ENCODE measurements at regions not wholly inside any gene's neighbourhood (a gene's known extent, or its start where the extent isn't known, plus 50 kb on each side); places are given as distances from the start of the nearest gene placed in this dataset.
"Not testable (repeated sequence)": the region's sequence is repeated elsewhere in the genome, so short reads cannot be mapped to it uniquely, and the experiment has no call there.

DNA sequence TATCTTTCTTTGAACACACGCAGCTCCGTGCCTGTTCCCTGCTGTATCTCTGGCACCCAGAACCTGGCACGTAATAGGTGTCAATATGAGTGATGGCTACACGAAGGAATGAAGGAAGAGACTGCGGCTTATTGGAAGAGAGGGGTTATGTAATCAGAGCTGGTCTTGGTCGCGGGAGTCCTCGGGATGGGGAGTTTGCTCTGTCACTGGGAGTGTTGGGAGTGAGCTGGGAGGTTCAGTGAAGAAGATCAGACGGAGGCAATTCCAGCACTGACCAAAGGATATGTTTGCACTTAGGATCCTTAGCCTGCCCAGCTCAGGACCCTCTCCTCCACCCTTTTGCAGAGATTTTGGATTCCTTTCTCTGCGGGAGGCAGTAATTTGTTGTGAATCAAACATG is 709.1 kb downstream of the PTPRU start:
- DNase-seq = no peak

GRCh38 chr1:29944253-29944905 is 708.1 kb downstream of the PTPRU start:
- DNase-seq = no peak

- no peak for DNase-seq
Measured at GRCh38 chr1:29943034-29943433, 706.7 kb downstream of the PTPRU start.

DNA sequence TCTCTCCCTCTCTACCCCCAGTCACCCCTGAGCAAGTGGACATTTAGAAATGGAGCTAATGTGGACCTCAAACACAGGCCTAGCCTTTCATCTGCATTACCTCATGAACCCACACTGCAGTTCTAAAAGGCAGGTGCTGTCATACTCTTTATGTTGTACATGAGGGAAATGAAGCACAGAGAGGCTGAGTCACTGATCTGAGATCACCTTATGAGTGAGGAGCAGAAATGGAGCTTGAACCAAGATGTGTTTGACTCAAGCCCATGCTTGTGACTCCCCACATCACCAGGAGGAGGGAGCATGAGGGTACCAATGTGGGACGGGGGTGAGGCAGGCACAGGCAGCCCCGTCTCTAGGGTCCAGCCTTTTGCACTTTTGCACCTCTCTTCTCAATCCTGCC is 702.8 kb downstream of the PTPRU start:
- no peak for DNase-seq

- no peak for DNase-seq
Measured at GRCh38 chr1:29937356-29937755, 701.0 kb downstream of the PTPRU start.

GRCh38 chr1:29936031-29936544 is 699.8 kb downstream of the PTPRU start:
- no peak for DNase-seq

- DNase-seq = no peak
Measured at GRCh38 chr1:29934255-29934772, 698.0 kb downstream of the PTPRU start.

GRCh38 chr1:29933067-29933466 is 696.7 kb downstream of the PTPRU start:
- no peak for DNase-seq

- no peak for DNase-seq
Measured at GRCh38 chr1:29932626-29933025, 696.3 kb downstream of the PTPRU start.

- DNase-seq = no peak
Measured at GRCh38 chr1:29931477-29932175, 695.3 kb downstream of the PTPRU start.

DNA sequence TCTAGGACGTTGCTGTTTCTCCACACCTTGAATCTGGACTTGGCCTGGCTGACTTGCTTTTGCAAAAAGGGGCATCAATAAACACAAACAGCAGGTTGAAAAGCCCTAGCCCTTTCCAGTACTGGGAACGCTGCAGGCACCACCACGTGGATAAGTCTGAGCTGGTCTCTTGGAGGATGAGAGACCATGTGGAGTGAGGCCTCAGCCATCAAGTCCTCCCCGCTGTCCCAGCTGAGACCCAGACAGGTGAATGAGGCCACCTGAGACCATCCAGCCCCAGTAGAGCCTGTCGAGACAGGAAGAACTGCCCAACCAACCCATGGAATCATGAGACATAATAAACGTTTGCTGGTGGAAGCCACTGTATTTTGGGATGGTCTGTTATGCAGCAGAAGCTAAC is 688.7 kb downstream of the PTPRU start:
- DNase-seq = no peak

GRCh38 chr1:29924017-29924431 is 687.7 kb downstream of the PTPRU start:
- no peak for DNase-seq

DNA sequence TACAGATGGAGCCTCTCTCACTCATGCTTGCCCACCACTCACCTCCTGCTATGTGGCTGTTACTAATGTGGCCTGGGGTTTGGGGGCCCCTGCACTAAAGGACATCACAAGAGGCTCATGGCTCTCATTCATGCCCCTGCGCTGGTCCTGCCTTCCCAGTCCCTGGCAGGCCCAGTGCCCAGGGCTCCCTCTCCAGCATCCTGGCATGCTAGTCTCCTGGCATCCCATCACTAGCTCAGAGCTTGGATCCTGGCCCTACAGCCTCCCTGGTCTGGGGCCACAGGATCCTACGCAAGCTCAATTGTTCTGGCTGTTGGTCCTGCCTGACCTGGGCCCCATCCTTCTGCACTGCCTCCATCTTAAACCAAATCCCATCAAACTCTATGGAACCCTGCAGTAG is 685.4 kb downstream of the PTPRU start:
- no peak for DNase-seq

- DNase-seq = no peak
Measured at GRCh38 chr1:29920784-29921183, 684.5 kb downstream of the PTPRU start.

- DNase-seq = no peak
Measured at GRCh38 chr1:29920316-29920715, 684.0 kb downstream of the PTPRU start.

DNA sequence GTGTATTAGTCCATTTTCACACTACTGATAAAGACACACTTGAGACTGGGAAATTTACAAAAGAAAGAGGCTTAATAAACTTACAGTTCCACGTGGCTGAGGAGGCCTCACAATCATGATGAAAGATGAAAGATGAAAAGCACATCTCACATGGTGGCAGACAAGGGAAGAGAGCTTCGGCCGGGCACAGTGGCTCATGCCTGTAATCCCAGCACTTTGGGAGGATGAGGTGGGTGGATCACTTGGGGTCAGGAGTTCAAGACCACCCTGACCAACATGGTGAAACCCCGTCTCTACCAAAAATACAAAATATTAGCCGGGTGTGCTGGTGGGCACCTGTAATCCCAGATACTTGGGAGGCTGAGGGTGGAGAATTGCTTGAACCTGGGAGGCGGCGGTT is 682.7 kb downstream of the PTPRU start:
- not testable (repeated sequence) for DNase-seq

GRCh38 chr1:29916656-29917369 is 680.5 kb downstream of the PTPRU start:
- no peak for DNase-seq

GRCh38 chr1:29914936-29915335 is 678.6 kb downstream of the PTPRU start:
- no peak for DNase-seq

DNA sequence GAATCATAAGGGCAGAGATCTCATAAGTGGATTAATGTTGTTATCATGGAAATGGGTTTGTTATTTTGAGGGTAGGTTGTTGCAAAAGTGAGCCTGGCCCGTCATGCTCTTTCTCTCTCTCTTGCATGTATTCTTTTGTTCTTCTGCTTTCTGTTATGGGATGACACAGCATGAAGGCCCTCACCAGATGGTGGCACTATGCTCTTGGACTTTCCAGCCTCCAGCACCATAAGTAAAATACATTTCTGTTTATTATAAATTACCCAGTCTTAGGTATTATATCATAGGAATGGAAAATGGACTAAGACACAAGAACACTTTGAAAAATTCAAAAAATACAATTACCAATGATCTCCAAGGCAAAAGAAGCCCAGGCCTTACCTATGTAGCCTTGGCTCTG is 676.1 kb downstream of the PTPRU start:
- DNase-seq = no peak

DNA sequence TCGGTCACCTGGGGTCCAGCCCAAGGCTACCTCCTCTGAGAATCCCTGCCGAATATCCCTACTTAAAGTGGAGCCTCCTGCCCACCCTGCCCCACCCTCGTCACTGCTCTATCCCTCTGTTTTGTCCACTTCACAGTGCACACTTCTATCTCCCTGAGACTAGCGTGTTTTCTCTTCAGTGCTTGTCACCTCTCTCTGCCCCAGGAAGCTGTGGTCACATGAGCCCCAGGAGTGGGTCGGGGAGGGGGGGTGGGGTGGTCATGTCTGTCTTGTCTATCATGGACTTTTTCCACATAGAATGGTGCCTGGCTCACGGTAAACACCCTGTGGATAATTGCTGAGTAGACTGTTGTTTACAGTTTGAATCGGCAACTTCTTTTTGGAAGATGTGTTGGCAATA is 673.6 kb downstream of the PTPRU start:
- no peak for DNase-seq

DNA sequence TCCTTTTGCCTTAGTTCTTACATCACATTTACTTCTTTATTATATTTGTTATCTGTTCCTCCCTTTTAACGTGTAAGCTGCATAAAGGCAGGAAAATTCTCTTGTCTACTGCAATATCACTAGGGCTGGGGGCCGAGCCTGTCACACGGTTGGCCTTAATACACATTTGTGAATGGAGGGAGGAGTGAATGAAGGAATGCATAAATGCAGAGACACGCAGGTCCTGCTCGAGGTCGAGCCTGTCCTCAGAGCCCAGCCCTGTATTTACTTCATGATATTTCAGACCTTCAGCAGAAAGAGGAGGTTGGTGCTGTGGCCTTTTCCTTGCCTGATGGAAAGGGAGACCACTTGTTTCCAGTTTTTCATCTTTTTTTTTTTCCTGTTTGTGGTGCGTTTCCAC is 671.3 kb downstream of the PTPRU start:
- no peak for DNase-seq

DNA sequence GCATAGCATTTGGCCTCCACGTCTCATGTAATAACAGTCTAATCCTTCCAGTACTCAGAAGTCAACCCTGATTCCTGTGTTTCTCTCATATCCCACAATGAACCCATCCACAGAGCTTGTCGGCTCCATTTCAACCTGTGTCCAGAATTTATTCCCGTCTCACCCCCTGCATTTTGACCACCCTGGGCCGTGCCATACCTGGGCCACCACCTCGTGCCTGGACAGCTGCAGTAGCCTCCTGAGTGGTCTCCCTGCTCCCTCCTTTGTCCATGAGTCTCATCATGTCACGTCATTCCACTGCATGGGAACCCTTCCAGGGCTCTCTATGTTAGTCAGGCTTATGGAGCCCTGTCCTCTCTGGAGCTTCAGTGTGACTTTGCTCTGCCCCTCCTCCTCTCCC is 670.6 kb downstream of the PTPRU start:
- no peak for DNase-seq

DNA sequence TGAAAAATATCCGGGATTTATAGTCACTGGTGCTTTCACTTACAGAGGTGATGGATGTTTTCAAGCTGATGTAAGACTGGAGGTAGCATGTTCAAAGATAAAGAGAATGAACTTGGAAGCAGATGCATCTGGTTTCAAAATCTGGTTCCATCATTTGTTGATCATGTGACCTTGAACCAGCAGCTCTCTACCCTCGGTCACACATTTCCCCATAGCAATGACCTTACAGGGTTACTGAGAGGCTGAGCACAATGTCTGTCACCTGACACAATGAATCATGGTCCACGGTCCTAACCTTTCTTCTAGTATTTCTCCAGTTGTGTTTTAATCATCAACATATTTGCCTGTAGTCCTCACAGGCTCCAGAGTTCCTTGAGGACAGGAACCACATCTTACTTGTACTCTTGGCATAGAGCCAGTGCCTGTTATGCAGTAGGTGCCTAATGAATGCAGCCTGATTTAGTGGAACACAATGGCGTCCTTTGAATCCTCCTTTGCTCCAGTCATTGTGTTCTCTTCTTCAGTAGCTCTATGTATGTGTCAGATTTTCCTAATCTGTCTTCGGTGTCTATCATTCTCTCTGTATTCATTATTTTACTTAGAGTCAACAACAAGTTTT is 667.3 kb downstream of the PTPRU start:
- DNase-seq = no peak

All from NCI-H1694 (cell line).